CD4-positive, alpha-beta T cell treated with Interleukin-4 for 1 hour (primary cell): ENCODE measurements at regions not wholly inside any gene's neighbourhood (a gene's known extent, or its start where the extent isn't known, plus 50 kb on each side); places are given as distances from the start of the nearest gene placed in this dataset.
"Not testable (repeated sequence)": the region's sequence is repeated elsewhere in the genome, so short reads cannot be mapped to it uniquely, and the experiment has no call there.

Experiments
- DNase-seq, 2 donors: peaks; one replicate each; pipeline ENCODE4 v3.0.0-alpha.2; 2020 to 2022

DNA sequence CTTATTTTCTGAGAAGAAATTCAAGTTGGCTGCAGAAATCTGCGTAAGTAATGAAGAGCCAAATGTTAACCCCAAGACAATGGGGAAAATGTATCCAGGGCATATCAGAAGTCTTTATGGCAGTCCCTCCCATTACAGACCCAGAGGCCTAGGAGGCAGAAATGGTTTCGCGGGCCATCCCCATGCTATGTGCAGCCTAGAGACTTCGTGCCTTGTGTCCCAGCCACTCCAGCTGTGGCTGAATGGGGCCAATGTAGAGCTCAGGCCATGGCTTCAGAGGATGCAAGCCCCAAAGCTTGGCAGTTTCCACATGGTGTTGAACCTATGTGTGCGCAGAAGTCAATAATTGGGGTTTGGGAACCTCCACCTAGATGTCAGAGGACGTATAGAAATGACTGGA is 131.9 kb downstream of the GPR37 start:
- no peak for DNase-seq

DNA sequence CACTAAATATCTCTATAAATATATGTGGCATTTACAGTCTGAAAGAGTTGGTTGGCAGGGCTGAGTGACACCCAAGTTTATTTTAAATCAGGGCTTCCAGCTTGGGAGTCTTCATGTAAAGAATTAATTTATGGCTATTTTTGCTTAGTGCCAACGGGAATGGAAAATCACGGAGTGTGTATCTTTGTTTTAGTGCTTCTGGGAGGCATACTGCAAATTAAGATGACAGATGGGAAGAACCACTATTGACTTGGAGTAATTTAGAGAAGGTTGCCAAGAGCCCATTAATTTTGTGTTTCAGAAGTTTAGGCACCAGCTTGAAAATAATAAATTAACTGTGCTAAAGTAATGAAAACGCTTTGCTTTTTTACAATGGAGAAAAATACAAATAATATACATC is 135.2 kb downstream of the GPR37 start:
- no peak for DNase-seq

DNA sequence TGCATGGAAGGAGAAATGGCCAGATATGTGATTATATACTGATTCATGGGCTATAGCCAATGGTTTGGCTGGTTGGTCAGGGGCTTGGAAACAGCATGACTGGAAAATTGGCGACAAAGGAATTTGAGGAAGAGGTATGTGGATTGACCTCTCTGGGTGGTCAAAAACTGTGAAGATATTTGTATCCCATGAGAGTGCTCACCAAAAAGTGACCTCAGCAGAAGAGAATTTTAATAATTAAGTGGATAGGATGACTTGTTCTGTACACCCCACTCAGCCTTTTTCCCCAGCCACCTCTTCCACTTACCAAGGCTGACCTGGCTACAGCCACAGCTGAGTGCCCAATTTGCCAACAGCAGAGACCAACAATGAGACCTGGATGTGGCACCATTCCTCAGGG is 146.7 kb downstream of the GPR37 start:
- no peak for DNase-seq

DNA sequence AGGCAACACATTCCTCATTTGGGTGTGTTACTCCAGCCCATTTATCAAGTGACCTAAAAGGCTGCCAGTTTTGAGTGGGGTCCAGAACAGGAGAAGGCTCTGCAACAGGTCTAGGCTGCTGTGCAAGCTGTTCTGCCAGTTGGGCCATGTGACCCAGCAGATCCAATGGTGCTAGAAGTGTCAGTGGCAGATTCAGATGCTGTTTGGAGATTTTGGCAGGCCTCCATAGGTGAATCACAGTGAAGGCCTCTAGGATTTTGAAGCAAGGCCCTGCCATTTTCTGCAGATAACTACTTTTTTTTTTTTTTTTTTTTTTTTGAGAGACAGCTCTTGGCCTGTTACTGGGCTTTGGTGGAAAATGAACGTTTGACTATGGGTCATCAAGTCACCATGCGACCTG is 147.5 kb downstream of the GPR37 start:
- DNase-seq, result not testable (repeated sequence)

DNA sequence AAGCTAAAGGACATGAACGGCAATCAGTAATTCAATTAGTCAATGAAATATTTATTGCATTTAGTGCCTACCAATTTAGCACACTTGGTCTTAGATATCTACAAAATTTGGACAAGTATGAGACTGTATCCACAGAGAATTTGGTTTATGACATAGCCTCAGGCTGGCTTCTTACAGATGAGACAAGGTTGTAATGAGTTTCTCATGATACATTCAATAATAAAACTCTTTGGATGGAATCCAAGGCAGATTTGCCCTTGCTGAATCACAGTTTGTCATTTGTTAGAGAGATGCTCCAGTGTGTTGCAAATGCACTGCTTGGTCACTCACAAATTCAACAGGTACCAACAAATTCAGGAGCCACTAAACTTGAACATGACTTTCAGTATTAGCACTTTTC is 162.5 kb downstream of the GPR37 start:
- no peak for DNase-seq

DNA sequence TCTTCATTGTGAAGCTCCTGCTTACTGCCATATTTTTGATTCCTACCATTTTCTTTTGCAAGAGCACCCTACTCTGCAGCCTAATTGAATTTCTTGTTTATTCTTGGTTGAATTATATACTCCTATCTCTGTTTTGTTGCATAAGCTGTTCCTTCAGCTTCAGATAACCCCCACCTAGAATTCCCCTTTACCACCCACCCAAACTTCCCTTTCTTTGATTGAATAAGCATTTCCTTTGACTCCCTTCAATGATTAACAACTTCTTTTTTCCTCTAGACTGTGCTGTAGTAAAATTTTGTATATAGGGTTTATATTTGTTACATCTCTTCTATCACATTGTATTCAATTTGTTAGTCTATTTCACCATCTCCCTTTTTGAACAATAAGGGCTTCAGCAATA is 168.1 kb downstream of the GPR37 start:
- no peak for DNase-seq

DNA sequence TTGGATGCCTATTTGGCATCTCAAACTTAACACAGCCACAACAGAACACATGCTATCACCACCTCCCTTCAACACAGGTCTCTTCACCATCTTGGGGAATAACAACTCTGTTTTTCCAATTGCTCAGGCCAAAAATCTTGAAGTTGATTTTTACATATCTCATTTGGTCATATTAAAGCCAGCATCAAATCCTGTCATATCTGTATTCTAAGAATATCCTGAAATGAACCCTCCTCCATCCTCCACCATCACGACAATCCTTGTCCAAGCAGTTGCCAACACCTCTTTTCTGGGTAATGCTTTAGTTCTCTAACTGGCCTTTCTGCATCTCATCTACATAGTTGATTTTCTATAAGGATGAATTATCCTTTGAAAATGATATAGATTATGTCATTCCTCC is 168.7 kb downstream of the GPR37 start:
- no peak for DNase-seq

DNA sequence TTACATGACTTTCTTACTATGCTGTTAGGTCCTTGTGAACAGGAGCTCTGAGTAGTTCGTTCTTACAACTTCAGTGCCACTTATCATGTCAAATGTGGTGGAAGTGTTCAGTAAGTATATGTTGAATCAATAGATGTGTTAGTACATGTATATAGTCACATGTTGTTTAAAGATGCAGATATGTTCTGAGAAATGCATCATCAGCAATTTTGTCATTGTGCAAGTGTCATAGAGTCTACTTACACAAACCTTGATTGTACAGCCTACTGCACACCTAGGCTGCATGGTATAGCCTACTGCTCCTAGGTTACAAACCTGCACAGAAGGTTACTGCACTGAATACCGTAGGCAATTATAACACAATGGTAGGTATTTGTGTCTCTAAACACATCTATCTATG is 174.8 kb downstream of the GPR37 start:
- no peak for DNase-seq

DNA sequence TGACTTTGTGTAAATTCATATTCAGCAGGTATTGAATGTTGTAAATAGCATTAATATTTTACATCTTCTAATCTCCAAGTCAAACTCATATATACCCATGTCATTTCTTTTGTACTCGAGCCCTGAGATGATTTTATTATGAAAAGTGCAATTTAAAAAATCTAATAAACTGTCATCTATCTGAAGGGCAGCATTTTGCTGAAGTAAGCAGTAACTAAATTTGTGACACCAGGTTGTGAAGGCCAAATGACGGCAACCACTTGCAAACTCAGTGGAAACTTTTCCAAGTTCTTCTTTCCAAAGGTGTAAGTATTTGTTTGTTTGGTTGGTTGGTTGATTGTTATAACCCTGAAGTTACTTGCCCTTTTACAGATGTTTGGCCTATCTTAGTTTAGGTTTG is 188.3 kb downstream of the GPR37 start:
- no peak for DNase-seq

DNA sequence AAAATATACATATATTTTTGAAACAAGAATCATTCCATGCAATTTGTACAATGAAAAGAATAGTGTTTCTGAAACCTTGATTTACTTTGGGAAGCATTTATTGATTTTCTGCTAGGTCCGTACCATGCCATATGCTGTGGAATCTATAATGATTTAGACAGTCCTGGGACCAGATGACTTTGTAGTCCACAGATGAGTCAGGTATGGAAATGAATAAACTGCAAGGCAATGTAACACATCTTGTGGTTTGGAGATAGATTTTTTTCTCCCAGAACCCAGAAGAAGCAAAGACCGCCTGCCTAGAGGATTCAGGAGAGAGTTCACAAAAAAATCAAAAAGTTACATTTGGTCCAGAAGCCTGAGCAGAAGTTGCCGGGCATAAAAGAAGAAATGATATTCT is 190.4 kb downstream of the GPR37 start:
- no peak for DNase-seq

DNA sequence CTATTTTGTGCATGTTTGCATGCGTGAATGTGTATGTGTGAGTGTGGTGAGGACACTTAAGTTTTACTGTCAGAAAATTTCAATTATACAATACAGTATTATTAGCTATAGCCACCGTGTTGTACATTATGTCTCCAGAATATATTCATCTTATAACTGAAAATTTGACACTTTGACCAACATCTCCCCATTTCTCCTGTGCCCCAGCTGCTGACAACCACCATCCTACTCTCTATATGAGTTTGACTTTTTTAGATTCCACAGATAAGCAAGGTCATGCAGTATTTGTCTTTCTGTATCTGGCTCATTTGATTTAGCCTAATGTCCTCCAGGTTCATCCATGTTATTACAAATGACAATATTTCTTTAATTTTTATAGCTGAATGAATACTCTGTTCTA is 195.0 kb downstream of the GPR37 start:
- no peak for DNase-seq

DNA sequence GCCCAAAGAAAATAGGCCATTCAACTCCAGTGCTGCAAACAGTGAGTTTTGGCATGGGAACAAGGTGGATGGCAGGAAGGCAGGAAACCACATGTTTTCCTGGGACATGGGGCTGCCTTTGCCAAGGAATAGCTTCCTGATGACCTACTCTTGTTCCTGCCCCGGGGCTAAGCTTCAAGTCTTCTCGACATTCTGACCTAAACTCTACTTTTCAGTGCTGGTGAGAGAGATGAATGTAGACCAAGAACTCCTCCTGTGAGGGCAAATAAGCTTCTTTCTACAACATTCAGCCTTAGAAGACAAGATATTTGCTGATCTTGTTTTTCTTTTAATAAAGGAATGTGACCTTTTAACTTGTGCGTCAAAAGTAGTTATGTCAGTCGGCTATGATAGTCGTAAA is 199.0 kb downstream of the GPR37 start:
- DNase-seq, result no peak

DNA sequence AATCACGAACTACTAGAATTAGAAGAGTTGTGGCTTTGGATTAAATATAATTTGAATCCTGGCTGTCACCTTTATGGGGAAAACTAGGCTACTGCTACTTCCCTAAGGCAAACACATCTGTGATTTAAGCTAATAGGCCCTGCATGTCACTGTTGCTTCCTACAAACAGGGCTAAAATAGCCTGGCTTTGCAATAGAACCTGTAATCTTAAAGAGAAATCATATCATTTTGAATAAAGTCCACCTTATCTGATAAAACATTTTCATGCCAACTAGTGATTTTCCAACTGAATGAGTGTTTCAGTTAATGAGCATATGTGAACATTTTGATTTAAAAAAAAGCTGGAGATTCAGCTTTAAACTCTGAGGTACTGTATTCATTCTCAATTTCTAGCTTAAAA is 208.0 kb downstream of the GPR37 start:
- no peak for DNase-seq

DNA sequence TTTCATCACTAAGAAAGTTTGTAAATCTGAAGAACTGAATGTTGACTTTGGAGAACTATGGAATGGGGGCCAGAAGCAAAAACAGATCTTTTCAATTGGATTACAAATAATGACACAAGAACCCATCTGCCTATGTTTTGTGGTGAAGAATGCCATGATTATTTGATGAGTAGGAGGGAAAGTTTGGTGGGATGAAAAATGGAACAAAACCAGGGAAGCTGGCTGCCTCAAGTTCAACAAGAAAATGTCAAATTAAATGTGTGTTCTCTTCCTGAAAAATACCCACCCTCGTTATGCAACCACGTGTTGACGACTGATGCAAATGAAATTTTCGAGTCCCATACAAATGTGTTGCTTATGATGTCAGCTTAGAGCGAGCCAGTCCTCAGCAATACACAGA is 208.5 kb downstream of the GPR37 start:
- DNase-seq, result no peak

DNA sequence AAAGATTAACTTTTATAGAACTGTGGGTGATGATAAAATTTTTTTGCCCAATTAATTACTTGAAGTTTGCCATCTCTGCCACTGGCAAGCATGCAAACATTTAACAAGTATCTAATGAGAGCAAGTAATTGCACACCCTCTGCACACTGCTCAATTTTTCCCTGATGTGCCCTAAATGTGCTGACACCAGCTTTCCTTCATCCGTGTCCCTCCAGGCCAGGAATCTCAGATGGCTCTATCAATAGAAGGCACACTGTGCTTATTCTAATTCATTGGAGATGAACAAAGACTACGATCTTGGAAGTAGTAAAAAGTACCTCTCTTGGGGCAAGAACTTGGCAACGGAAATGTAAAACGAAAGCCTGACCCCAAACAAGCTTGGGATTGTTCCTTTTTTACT is 212.1 kb downstream of the GPR37 start:
- no peak for DNase-seq

DNA sequence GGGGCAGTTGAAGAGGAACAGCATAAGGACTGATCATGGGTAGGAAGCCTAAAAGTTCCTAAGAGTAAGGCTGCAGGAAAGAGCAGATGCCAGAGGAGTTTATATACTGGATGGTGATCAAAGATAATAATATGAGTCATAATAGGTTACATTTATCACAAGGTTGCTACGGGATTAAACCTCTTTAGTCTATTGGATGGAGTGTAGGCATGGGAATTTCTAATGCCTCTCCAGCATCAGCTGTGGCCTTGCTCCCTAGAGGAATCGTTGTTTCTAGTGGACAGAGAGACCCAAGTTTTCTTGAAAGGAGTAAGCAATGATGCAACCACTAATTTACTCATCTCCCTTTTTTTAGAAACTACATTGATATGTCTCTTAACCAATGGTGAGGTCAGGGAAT is 213.4 kb downstream of the GPR37 start:
- no peak for DNase-seq

DNA sequence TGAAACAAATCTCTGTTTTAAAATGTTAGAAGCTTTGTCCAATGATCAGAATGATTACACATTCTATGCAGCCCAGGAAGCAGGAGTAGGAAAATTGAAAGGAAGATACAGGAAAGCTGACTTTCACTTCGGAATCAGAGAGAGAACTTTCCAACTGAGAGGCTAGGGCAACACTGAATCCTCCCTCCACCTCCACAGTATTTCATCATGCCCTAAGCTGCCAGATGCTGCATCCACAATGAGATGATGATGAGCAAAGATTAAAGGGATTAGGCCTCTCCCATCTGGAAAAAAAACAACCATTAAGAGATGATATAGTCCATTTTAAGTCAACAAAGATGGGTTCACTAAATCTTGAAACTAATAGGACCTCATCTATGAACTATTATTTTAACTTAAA is 215.6 kb downstream of the GPR37 start:
- DNase-seq, result no peak

DNA sequence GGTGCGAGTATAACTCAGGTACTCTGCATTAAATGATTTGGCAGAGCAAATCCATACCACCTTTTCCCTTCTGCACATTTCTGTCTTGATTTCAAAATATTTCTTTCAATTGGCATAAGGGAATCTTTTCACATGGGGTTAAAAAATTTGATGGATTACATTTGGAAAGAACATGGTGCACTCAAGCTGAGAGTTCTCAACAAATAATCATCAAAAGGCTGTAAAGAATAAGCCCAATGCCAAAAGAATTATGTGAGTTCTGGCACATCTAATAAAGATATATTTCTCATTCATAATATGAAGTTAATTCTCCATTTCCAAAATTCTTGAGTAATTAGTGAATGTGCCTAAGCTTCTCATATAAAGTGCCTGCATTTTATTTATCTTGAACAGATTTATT is 223.1 kb downstream of the GPR37 start:
- no peak for DNase-seq

DNA sequence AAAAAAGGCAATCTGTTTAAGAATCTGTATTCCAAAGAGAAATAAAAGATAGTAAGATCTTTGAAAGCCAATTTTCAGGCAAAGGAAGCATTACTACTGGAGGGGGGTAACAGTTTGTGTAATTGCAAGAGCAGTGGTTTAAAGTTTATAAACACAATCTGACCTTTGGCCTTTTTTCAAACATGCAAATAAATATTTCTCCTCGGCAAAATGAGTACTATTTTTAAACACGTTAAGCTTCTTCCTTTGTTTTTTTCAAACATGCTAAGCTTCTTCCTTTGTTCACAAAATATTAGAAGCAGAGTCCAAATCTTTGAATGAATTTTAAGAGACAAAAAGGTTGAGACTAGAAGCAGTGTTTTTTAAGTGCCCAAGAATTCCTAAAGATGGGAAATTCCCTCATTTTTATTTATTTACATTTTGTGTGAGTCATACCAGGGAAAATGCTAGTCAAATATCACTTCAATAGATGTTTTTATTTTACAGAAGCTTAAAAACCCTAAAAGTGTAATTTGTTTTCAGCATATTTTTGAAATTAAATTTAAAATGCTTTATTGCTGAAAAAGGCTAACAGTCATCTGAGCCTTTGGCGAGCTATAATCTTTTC is 229.3 kb downstream of the GPR37 start:
- no peak for DNase-seq

DNA sequence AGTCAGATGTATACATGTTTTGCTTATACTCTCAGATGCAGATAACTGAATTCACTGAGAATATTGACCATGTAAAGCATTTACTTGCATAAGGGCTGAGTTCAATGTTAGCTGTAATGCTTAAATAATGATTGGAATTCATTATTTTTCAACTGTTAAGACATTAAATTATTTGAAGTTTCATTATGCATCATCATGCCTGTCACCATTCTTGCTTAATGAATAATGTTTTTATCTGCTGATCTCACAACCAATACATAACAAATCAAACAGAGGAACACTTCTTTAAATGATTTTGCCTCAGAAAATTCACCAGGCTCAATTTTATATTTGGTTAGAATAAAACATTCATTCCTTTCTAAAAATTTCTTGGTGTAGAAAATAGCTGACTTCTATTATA is 233.4 kb downstream of the GPR37 start:
- DNase-seq, result no peak

DNA sequence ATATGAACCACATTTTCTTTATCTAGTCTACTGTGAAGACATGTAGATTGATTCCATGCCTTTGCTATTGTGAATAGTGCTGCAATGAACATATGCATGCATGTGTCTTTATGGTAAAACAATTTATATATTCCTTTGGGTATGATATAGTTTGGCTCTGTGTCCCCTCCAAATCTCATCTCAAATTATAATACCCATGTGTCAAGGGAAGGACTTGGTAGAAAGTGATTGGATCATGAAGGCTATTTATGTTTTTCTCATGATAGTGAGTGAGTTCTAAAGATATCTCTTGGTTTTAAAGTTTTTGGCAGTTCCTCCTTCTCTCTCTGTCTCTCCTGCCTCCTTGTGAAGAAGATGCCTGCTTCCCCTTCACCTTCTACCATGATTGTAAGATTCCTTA is 248.7 kb downstream of the GPR37 start:
- no peak for DNase-seq

DNA sequence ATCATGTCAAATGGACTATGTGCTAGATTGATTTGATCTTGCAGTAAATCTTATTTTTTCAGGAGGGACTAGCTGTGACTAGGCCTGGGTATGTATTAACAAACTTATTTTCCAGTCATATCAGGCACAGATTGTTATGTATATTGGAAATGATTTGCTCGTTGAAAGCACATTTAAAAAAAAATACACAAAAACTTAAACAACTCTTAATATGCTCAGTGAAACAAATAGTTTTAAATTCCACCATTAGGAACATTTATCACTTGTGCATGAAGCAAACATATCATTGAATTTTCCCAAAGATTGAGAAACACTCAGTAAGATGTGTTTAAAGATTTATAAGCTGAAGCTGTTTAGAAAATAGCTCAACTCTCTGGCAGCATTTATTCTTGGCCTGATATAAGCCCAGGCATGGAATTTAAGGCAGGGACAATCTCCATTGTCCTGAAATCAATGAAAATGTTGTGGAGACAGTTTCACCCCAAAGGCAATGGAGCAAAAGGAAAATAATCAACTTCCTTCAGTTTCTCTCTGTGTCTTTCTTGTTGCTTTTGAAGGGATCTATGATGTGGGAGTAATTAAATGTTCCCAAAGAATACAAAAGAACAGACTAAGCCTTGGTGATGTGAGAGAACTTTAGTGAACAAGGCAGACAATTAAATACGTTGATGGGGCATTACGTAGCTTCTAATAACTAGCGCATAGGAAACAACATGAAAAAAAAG is 250.3 kb downstream of the GPR37 start:
- no peak for DNase-seq

DNA sequence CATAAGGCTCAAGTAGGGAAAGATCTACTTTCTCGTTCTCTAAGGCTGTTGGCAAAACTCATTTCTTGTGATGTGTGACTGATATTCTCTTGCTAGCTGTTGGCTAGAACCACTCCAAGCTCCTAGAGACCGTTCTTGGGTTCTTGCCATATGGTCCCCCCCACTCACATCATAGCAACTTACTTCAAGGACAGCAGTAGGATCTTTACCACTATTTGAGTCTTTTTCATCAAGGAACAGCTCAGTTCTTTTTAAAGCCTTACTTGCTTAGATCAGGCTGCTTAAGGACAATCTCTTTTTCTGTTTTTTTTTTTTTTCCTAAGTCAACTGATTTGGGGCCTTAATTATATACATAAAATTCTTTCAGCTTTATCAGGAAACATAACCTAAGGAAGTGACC is 251.1 kb downstream of the GPR37 start:
- DNase-seq, result no peak

DNA sequence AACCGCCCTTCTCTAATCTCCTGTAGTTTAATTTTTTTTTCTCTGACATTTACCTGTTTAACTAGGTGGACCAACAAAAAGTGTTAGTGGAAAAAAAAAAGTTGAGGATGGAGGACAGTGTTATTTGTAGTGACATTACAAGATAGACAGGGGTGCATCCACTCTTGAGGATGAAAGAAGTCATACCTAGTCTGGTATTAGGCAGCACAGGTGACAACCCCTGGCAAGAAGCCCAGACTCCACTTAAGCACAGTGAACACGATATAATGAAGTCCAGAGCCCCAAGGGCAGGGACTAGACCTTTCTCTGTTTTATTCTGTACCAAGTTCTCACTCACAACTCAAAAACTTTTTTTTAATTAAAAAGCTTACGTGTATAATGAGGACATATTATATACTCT is 268.4 kb downstream of the GPR37 start:
- no peak for DNase-seq

DNA sequence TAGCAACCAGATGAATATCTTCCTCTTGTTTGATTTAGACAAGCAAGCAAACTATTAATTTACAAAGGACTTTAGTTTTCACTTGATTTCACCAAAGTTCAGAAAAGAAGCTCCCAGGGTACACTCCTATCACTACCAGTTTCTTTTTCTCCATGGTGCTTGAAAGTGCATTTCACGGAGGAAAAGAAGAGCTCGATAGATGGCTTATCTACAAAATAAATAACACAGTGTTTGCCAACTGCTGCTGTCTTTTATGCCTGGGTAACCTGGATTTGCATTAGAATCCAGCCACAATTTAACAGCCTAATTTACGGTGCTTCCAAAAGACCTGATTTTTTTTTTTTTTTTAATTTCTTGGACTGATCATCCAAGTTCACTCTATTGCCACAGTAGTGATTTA is 275.7 kb downstream of the GPR37 start:
- DNase-seq, result no peak
